Lower leg skin (tissue), 3 donors: ENCODE measurements at regions not wholly inside any gene's neighbourhood (a gene's known extent, or its start where the extent isn't known, plus 50 kb on each side); places are given as distances from the start of the nearest gene placed in this dataset.

Experiments
- CTCF ChIP-seq, 3 donors: fragments of 450-650 bp; IDR thresholded peaks; one replicate each; pipeline ENCODE4 v1.5.1; 2016; ENCODE audit warnings: antibody characterized with exemption in 3 of 3, mild to moderate bottlenecking in 3 of 3, moderate library complexity in 2 of 3
- POLR2A ChIP-seq, 2 donors: fragments of 450-650 bp; IDR thresholded peaks; one replicate each; pipeline ENCODE4 v1.6.1; 2016 to 2017; ENCODE audit warnings: antibody characterized with exemption in 2 of 2, mild to moderate bottlenecking in 1 of 2, moderate library complexity in 1 of 2

GRCh38 chr13:40348096-40348679 is 318.3 kb downstream of the FOXO1 start:
- TF ChIP-seq CTCF (IDR thresholded peaks at IDR 0.05) (no peak), POLR2A (IDR thresholded peaks at IDR 0.05) (no peak)
